Cardiac fibroblast (primary cell): ENCODE measurements at regions not wholly inside any gene's neighbourhood (a gene's known extent, or its start where the extent isn't known, plus 50 kb on each side); places are given as distances from the start of the nearest gene placed in this dataset.
A peak's percentile ranks its signal among the peaks of the same experiment; 100 is the strongest.
"Not testable (repeated sequence)": the region's sequence is repeated elsewhere in the genome, so short reads cannot be mapped to it uniquely, and the experiment has no call there.

Experiments used
- DNase-seq, 2 donors: peaks; one replicate each; pipeline versions ENCODE4 v3.0.0 to v3.0.0-alpha.2; 2010; ENCODE audit warnings: low read depth in 2 of 2
- H3K4me3 ChIP-seq, 2 donors: replicated peaks in 1 of 2; 1 replicate in 1 of 2; 2 replicates in 1 of 2; pipeline ENCODE4 v1.5.1; 2011; ENCODE audit warnings: low read depth in 2 of 2, low read length in 2 of 2, mild to moderate bottlenecking in 2 of 2, moderate library complexity in 1 of 2
- TF ChIP-seq, protein P1 (sequence below): IDR thresholded peaks from one replicate; pipeline ENCODE4 v1.5.1; 2011; ENCODE audit warnings: low read depth, mild to moderate bottlenecking, low read length, inconsistent platforms

DNA sequence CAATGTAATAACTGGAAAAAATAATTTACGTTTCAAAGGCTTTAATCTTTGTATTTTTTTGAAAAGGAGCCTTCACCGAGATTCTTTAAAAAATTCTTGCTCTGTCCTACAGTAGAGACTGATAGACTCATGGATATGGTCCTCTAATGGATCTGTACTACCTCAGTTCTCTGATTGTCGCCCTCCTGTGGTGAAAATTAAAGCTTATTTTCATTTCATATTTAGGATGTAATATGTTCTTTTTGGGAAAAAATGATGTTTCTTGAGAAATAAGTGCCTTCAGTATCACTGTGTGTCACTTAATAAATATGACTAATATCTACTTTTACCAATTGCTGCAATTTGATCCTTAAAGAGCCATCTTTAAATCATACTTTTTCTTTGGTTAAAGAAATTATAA is 4593.3 kb upstream of the OR11H1 start:
- peak in 1 of 2 donors; percentile 7 for DNase-seq
- H3K4me3 ChIP-seq: not testable (repeated sequence)

DNA sequence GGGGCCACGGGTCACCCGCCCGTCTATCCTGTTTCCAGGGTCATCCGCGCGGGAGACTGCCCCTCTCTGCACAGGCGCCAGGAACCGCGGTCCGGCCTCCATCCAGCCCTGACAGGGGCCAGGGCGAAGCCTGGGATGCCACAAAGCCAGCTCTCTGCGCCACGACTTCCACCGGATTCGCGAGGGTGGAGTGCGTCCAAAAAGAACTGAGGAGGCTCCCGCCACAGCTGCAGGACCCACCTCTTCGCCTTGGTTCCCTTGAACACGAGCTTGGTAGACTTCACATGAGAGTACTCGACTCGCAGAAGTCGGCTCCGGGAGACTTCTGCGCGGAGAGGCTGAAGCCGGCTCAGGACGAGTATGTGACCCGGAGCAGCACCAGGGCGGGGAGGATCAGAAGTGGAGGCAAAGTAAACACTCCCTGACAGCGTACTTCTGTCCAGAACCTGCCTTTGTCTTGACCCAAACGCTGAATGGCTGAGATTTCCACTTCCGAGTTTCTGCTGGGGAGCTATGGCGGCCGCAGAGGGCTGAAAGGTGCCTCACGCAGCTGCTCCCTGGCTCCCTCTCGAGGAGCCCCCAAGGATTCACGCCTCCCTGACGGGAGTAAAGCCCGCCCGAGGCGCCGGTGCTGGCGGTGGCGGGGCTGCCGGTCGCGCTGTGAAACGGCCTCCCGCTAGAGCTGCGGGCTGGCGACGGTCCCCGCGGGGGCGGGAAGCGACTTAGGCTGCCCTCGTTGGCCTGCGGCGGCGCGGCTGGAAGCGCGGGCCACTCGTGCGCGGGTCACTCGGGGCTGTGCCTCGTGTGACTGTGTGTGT is 4566.7 kb upstream of the OR11H1 start:
- DNase-seq: no peak
- no peak overlapping the region for H3K4me3 ChIP-seq
- TF ChIP-seq, protein P1, sequence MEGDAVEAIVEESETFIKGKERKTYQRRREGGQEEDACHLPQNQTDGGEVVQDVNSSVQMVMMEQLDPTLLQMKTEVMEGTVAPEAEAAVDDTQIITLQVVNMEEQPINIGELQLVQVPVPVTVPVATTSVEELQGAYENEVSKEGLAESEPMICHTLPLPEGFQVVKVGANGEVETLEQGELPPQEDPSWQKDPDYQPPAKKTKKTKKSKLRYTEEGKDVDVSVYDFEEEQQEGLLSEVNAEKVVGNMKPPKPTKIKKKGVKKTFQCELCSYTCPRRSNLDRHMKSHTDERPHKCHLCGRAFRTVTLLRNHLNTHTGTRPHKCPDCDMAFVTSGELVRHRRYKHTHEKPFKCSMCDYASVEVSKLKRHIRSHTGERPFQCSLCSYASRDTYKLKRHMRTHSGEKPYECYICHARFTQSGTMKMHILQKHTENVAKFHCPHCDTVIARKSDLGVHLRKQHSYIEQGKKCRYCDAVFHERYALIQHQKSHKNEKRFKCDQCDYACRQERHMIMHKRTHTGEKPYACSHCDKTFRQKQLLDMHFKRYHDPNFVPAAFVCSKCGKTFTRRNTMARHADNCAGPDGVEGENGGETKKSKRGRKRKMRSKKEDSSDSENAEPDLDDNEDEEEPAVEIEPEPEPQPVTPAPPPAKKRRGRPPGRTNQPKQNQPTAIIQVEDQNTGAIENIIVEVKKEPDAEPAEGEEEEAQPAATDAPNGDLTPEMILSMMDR: no peak

DNA sequence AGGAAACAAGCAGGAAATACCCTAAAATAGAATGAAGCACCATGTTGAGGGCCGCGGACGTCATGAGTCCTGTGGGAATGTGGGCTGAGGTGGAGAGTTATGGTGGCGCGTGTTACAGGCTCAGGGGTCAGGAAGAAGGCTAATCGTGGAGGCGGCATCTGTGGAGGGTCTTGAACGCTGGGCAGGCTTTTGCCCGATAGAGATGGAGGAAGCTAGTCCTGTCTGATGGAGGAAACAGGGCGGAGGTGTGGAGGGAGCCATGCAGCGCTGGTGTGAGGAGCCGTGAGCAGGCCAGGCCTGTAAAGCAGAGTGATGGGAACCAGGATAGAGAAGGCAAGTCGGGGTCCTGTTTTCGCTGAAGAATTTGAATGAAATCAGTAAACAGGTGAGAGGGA is 4566.1 kb upstream of the OR11H1 start:
- DNase-seq, H3K4me3 ChIP-seq: not testable (repeated sequence)
